Thyroid gland (tissue), 4 donors: ENCODE measurements at regions not wholly inside any gene's neighbourhood (a gene's known extent, or its start where the extent isn't known, plus 50 kb on each side); places are given as distances from the start of the nearest gene placed in this dataset.

ENCODE experiments used
- CTCF ChIP-seq, 6 experiments: fragments of 200-600 bp in 3 of 6; fragments of 450-650 bp in 3 of 6; sonication (generic) in 3 of 6; IDR thresholded peaks; one replicate each; pipeline ENCODE4 v1.5.1; 2016 to 2019; ENCODE audit warnings: antibody characterized with exemption in 6 of 6, mild to moderate bottlenecking in 2 of 6, inconsistent platforms in 1 of 6, moderate library complexity in 1 of 6
- POLR2A ChIP-seq, 2 donors: fragments of 450-650 bp; IDR thresholded peaks; one replicate each; pipeline ENCODE4 v1.6.1; 2017; ENCODE audit warnings: antibody characterized with exemption in 2 of 2, mild to moderate bottlenecking in 2 of 2, moderate library complexity in 1 of 2

DNA sequence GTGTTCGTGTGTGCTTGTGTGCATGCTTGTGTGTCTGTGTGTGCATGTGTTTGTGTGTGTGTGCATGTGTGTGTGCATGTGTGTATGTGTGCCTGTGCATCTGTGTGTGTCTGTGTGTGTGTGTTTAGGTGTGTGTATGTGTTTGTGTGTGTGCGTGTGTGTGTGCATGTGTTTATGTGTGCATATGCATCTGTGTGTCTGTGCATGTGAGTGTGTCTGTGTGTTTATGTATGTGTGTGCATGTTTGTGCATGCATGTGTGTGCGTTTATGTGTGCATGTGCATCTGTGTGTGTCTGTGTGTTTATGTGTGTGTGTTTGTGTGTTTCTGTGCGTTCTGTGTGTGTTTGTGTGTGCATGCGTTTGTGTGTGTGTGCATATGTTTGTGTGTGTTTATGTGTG is 106.6 kb upstream of the TNRC6C start:
- TF ChIP-seq CTCF (IDR thresholded peaks at IDR 0.05) (no peak), POLR2A (IDR thresholded peaks at IDR 0.05) (no peak)
